Adrenal gland (tissue), 9 donors: ENCODE measurements at regions not wholly inside any gene's neighbourhood (a gene's known extent, or its start where the extent isn't known, plus 50 kb on each side); places are given as distances from the start of the nearest gene placed in this dataset.

ENCODE experiments used
- DNase-seq, 7 donors: peaks; one replicate each; pipeline ENCODE4 v3.0.0-alpha.2; 2019 to 2020
- H3K27ac ChIP-seq, 5 donors: fragments of 200-600 bp; sonication (generic) in 4 of 5; 1 replicate in 3 of 5; 2 replicates in 2 of 5; pipeline versions ENCODE4 v1.5.1 to v1.8.0; 2016 to 2020; ENCODE audit warnings: mild to moderate bottlenecking in 1 of 5
- H3K27me3 ChIP-seq: fragments of 200-600 bp; 2 replicates; pipeline ENCODE4 v1.8.0; 2021
- H3K36me3 ChIP-seq, 2 donors: fragments of 200-600 bp; replicated peaks in 1 of 2; 1 replicate in 1 of 2; 2 replicates in 1 of 2; pipeline versions ENCODE4 v1.5.1 to v1.8.0; 2018 to 2022
- H3K4me1 ChIP-seq, 2 donors: fragments of 200-600 bp; replicated peaks in 1 of 2; 1 replicate in 1 of 2; 2 replicates in 1 of 2; pipeline versions ENCODE4 v1.5.1 to v1.8.0; 2018 to 2021
- H3K4me3 ChIP-seq, 4 donors: fragments of 200-600 bp; sonication (generic) in 3 of 4; one replicate each; pipeline ENCODE4 v1.5.1; 2016 to 2018
- H3K9me3 ChIP-seq, 3 donors: fragments of 200-600 bp; sonication (generic) in 1 of 3; replicated peaks in 1 of 3; 1 replicate in 2 of 3; 2 replicates in 1 of 3; pipeline versions ENCODE4 v1.5.1 to v1.8.0; 2016 to 2021
- CTCF ChIP-seq, 6 experiments: fragments of 450-650 bp in 4 of 6; fragments of 200-600 bp in 2 of 6; sonication (generic) in 1 of 6; IDR thresholded peaks; 1 replicate in 5 of 6; 2 replicates in 1 of 6; pipeline versions ENCODE4 v1.5.1 to v1.8.0; 2016 to 2021; ENCODE audit warnings: antibody characterized with exemption in 6 of 6, mild to moderate bottlenecking in 2 of 6, moderate library complexity in 1 of 6
- POLR2A ChIP-seq, 2 donors: fragments of 450-650 bp; IDR thresholded peaks; one replicate each; pipeline ENCODE4 v1.6.1; 2017; ENCODE audit warnings: antibody characterized with exemption in 2 of 2, mild to moderate bottlenecking in 2 of 2, moderate library complexity in 1 of 2
- WGBS, 4 donors: extraction: QIAGEN DNeasy Blood & Tissue Kit in 2 of 4; methylation state at CpG; one replicate each; pipeline versions ENCODE4 v1.1.5 to v1.1.7; 2013 to 2017; 5-methylcytosine and 5-hydroxymethylcytosine counted together
- intact Hi-C, 2 donors: fragments of 100-400 bp; cut with DNase I; formaldehyde crosslinking; loops; one replicate each; pipeline versions ENCODE4 v1.14.1 to v1.15.0; 2022 to 2023
- donor health status: healthy with polysubstance abuse.
- donor health status: Bipolar disorder and iron deficiency.
- donor health status: DM: yes; HTN: yes; CAD: no.
- donor health status: DM: no; HTN: no; CAD: no.
- donor health status: DM: no; HTN: no; CAD: no.

DNA sequence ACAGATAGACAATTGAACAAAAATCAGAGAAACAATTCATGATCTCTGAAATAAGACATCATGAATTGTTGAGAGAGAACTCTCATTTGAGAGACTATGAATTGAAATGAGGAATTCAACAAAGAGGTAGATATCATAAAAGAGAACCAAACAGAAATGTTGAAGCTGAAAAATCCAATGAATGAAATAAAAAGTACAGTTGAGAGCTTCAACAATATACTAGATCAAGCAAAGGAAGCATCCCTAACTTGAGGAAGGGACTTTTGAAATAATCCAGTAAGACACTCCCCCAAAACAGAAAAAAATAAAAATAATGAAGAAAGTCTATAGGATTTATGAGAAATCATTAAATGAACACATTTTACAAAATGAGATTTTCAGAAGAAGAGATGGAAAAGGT lies 310.0 kb upstream of the PCDH10 start:
- intact Hi-C loops, result no loop called here

GRCh38 chr4:132859929-132860328 lies 289.2 kb upstream of the PCDH10 start:
- Histone ChIP-seq H3K4me3 (no peak overlapping the region), H3K9me3 (no peaks in the 10 kb centered on the region), H3K27me3 (no peaks in the 10 kb centered on the region), H3K36me3 (no peaks in the 10 kb centered on the region), H3K4me1 (no peaks in the 10 kb centered on the region), H3K27ac (no peak overlapping the region)
- intact Hi-C loops, result no loop called here
- TF ChIP-seq POLR2A (IDR thresholded peaks at IDR 0.05) (no peak), CTCF (IDR thresholded peaks at IDR 0.05) (no peak)
- DNase-seq, result no peak
- 70 to 90% (median 75%) methylated on average over 1 of the region's 1 CpG for WGBS, 4 donors

More for the DNA sequence above, 310.0 kb upstream of the PCDH10 start:
- Histone ChIP-seq H3K36me3 (no peaks in the 10 kb centered on the region), H3K4me3 (no peak overlapping the region), H3K27ac (no peak overlapping the region), H3K9me3 (peaks cover 0 to 7% (median 4%) of the 10 kb centered on the region in 3 donors), H3K4me1 (no peaks in the 10 kb centered on the region), H3K27me3 (no peaks in the 10 kb centered on the region)
- DNase-seq, result no peak
- TF ChIP-seq POLR2A (IDR thresholded peaks at IDR 0.05) (no peak), CTCF (IDR thresholded peaks at IDR 0.05) (no peak)

- no peaks in the 10 kb centered on the region for H3K27me3 ChIP-seq
- intact Hi-C loops, result no loop called here
- no peak for DNase-seq
- H3K27ac ChIP-seq, result no peak overlapping the region
- no peaks in the 10 kb centered on the region for H3K36me3 ChIP-seq
- H3K4me3 ChIP-seq, result no peak overlapping the region
- no peaks in the 10 kb centered on the region for H3K9me3 ChIP-seq
- no peaks in the 10 kb centered on the region for H3K4me1 ChIP-seq
- TF ChIP-seq CTCF (IDR thresholded peaks at IDR 0.05), result no peak
- TF ChIP-seq POLR2A (IDR thresholded peaks at IDR 0.05), result no peak
Measured at GRCh38 chr4:132860976-132861375, 288.1 kb upstream of the PCDH10 start.

- Histone ChIP-seq H3K9me3 (no peaks in the 10 kb centered on the region), H3K36me3 (no peaks in the 10 kb centered on the region), H3K27ac (no peak overlapping the region), H3K27me3 (no peaks in the 10 kb centered on the region), H3K4me1 (no peaks in the 10 kb centered on the region), H3K4me3 (no peak overlapping the region)
- no peak for DNase-seq
- WGBS, 4 donors, result 84 to 91% (median 86%) methylated on average over 1 of the region's 1 CpG
- TF ChIP-seq CTCF (IDR thresholded peaks at IDR 0.05), result no peak
- TF ChIP-seq POLR2A (IDR thresholded peaks at IDR 0.05), result no peak
- intact Hi-C loops, result no loop called here
Measured at GRCh38 chr4:132863619-132864018, 285.5 kb upstream of the PCDH10 start.
